HG03457 (cell line): ENCODE measurements at regions not wholly inside any gene's neighbourhood (a gene's known extent, or its start where the extent isn't known, plus 50 kb on each side); places are given as distances from the start of the nearest gene placed in this dataset.
A peak's percentile ranks its signal among the peaks of the same experiment; 100 is the strongest.
"Not testable (repeated sequence)": the region's sequence is repeated elsewhere in the genome, so short reads cannot be mapped to it uniquely, and the experiment has no call there.

ENCODE experiments used
- ATAC-seq: cut with Tn5 transposase; IDR thresholded peaks from one replicate; pipeline ENCODE4 v1.9.1; 2021; ENCODE audit warnings: moderate number of reproducible peaks; ENCODE audit not compliant: unreplicated experiment

GRCh38 chr5:153211076-153211475 is 279.4 kb upstream of the GRIA1 start:
- ATAC-seq: no peak

GRCh38 chr5:153212471-153212870 is 278.0 kb upstream of the GRIA1 start:
- ATAC-seq: no peak

GRCh38 chr5:153222936-153223335 is 267.5 kb upstream of the GRIA1 start:
- no peak for ATAC-seq

GRCh38 chr5:153223376-153223775 is 267.1 kb upstream of the GRIA1 start:
- ATAC-seq: no peak

- no peak for ATAC-seq
Observed at GRCh38 chr5:153224651-153225050, 265.8 kb upstream of the GRIA1 start.

- no peak for ATAC-seq
Observed at GRCh38 chr5:153233933-153234332, 256.5 kb upstream of the GRIA1 start.

- ATAC-seq: no peak
Observed at GRCh38 chr5:153236319-153236718, 254.2 kb upstream of the GRIA1 start.

GRCh38 chr5:153237671-153238332 is 252.7 kb upstream of the GRIA1 start:
- peak; percentile 92 for ATAC-seq

GRCh38 chr5:153257381-153257780 is 233.1 kb upstream of the GRIA1 start:
- ATAC-seq: no peak

GRCh38 chr5:153258469-153258868 is 232.0 kb upstream of the GRIA1 start:
- ATAC-seq: no peak

GRCh38 chr5:153267506-153267905 is 223.0 kb upstream of the GRIA1 start:
- no peak for ATAC-seq

- no peak for ATAC-seq
Observed at GRCh38 chr5:153275695-153276094, 214.8 kb upstream of the GRIA1 start.

- ATAC-seq: no peak
Observed at GRCh38 chr5:153276151-153276550, 214.3 kb upstream of the GRIA1 start.

GRCh38 chr5:153296251-153296844 is 194.1 kb upstream of the GRIA1 start:
- not testable (repeated sequence) for ATAC-seq

GRCh38 chr5:153299891-153300290 is 190.6 kb upstream of the GRIA1 start:
- no peak for ATAC-seq

GRCh38 chr5:153308282-153308681 is 182.2 kb upstream of the GRIA1 start:
- ATAC-seq: no peak

- no peak for ATAC-seq
Observed at GRCh38 chr5:153318556-153318955, 171.9 kb upstream of the GRIA1 start.

GRCh38 chr5:153321478-153321877 is 169.0 kb upstream of the GRIA1 start:
- ATAC-seq: no peak

GRCh38 chr5:153340139-153340538 is 150.3 kb upstream of the GRIA1 start:
- ATAC-seq: no peak

- no peak for ATAC-seq
Observed at GRCh38 chr5:153340738-153341137, 149.7 kb upstream of the GRIA1 start.

GRCh38 chr5:153342487-153342886 is 148.0 kb upstream of the GRIA1 start:
- ATAC-seq: no peak

- ATAC-seq: no peak
Observed at GRCh38 chr5:153347611-153348010, 142.9 kb upstream of the GRIA1 start.
